CD1c-positive myeloid dendritic cell (primary cell): ENCODE measurements at regions not wholly inside any gene's neighbourhood (a gene's known extent, or its start where the extent isn't known, plus 50 kb on each side); places are given as distances from the start of the nearest gene placed in this dataset.
A peak's percentile ranks its signal among the peaks of the same experiment; 100 is the strongest.
"Not testable (repeated sequence)": the region's sequence is repeated elsewhere in the genome, so short reads cannot be mapped to it uniquely, and the experiment has no call there.

Source experiments
- DNase-seq: peaks from one replicate; pipeline ENCODE4 v3.0.0-alpha.2; 2016; ENCODE audit errors: extremely low spot score

GRCh38 chr4:82301390-82301789 is 72.4 kb downstream of the HNRNPD start:
- not testable (repeated sequence) for DNase-seq

DNA sequence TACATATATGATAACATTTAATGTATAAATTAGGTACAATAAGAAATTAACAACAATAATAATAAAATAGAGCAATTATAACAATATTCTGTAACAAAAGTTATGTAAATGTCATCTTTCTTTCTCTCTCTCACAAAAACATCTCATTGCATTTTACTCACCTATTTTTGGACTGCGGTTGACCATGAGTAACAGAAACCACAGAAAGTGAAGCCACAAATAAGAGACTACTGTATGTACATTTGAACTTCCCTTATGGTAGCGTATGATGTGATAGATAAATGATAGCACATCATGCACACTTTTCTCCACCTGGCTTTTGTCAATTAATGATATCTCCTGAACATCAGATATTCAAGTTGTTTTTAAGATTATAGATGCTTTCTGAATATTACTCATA is 80.5 kb downstream of the HNRNPD start:
- peak; percentile 45 for DNase-seq

GRCh38 chr4:82287720-82288119 is 86.1 kb downstream of the HNRNPD start:
- no peak for DNase-seq

- peak; percentile 99 for DNase-seq
Observed at GRCh38 chr4:82284858-82285805, 88.7 kb downstream of the HNRNPD start.

DNA sequence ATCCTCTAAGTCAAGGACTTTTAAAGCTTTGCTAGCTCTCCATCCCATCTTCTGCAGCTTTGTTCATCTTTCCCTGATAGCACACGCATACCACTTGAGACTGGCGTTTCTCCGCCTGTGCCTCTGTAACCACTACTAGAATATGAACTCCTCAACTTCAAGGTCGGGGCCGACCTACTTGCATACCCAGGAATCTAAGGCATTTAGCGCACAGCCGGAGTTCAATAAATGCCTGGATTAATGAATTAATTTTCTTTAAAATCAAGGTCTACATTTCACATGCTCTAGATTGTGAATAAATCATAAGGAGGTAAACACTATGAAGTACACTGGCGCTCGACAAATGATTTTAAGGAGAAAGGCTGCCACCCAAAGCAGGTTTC is 89.3 kb downstream of the HNRNPD start:
- no peak for DNase-seq

DNA sequence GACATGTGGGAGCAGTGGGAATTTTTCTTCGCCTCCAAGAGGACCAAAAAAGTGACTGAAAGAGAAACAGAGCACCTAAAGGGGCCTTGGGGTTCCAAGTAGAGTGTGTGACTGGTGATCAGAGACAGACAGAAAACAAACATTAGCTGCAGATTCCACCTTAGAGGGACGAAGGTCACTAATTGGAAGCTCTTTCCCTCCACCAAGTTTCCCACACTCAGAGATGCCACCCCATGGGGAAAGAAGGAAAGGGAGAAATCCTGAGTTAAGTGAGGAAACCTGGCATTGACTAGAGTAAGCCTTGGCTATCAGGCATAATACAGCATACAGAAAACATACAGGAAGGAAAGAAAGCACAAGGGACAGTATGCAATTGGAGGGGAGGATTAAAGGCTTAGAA is 90.9 kb downstream of the HNRNPD start:
- no peak for DNase-seq

DNA sequence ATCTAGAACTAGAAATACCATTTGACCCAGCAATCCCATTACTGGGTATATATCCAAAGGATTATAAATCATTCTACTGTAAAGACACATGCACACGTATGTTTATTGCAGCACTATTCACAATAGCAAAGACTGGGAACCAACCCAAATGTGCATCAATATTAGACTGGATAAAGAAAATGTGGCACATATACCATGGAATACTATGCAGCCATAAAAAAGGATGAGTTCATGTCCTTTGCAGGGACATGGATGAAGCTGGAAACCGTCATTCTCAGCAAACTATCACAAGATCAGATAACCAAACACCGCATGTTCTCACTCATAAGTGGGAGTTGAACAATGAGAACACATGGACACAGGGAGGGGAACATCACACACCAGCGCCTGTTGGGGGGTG is 94.2 kb downstream of the HNRNPD start:
- DNase-seq, result not testable (repeated sequence)

- DNase-seq, result no peak
Observed at GRCh38 chr4:82276332-82276640, 97.5 kb downstream of the HNRNPD start.

DNA sequence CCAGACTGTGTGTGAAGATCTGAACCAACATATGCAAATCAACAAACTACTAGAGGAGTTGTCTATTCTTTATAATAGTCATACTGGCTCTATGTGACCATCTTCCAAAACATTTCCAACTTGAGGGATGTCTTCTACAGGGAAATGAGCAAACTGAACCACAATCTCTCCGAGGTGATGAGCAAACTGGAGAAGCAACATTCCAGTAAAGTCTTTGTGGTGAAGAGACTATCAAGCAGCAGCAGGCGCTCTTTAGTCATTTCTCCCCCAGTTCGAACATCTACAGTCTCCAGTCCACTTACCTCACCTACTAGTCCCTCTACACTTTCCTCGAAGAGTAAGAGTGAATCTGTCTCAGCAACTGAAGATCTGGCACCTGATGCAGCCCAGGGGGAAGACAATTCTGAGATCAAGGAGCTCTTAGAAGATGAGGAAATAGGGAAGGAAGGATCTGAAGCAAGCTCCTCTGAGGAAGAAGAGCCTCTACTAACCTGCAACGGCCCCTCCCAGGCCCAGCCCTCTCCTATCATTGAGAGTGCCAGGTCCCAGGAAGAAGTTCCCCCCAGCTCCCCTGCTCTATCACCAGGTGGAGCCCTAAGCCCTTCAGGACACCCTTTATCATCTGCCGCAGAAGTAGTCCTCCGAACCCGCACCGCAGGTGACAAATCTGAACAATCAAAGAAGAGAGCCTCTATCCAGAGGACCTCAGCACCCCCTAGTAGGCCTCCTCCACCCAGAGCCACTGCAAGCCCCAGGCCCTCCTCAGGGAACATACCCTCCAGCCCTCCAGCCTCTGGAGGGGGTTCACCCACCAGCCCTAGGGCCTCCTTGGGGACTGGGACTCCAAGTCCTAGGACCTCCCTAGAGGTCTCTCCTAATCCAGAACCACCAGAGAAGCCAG is 98.1 kb downstream of the HNRNPD start:
- no peak for DNase-seq

GRCh38 chr4:82274700-82275099 is 99.1 kb downstream of the HNRNPD start:
- not testable (repeated sequence) for DNase-seq

- DNase-seq, result not testable (repeated sequence)
Observed at GRCh38 chr4:82272523-82272922, 101.3 kb downstream of the HNRNPD start.

DNA sequence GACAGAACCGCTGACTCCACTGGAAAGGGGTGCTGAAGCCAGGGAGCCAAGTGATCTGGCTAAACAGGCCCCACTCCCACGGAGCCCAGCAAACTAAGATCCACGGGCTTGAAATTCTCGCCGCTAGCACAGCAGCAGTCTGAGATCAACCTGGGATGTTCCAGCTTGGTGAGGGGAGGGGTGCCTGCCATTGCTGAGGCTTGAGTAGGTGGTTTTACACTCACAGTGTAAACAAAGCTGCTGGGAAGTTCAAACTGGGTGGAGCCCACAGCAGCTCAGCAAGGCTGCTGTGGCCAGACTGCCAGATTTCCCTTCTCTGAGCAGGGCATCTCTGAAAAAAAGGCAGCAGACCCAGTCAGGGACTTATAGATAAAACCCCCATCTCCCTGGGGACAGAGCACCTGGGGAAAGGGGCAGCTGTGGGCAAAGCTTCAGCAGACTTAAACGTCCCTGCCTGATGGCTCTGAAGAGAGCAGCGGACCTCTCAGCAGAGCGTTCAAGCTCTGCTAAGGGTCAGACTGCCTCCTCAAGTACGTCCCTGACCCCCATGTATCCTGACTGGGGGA is 101.8 kb downstream of the HNRNPD start:
- DNase-seq, result not testable (repeated sequence)

- no peak for DNase-seq
Observed at GRCh38 chr4:82268826-82269193, 105.0 kb downstream of the HNRNPD start.

DNA sequence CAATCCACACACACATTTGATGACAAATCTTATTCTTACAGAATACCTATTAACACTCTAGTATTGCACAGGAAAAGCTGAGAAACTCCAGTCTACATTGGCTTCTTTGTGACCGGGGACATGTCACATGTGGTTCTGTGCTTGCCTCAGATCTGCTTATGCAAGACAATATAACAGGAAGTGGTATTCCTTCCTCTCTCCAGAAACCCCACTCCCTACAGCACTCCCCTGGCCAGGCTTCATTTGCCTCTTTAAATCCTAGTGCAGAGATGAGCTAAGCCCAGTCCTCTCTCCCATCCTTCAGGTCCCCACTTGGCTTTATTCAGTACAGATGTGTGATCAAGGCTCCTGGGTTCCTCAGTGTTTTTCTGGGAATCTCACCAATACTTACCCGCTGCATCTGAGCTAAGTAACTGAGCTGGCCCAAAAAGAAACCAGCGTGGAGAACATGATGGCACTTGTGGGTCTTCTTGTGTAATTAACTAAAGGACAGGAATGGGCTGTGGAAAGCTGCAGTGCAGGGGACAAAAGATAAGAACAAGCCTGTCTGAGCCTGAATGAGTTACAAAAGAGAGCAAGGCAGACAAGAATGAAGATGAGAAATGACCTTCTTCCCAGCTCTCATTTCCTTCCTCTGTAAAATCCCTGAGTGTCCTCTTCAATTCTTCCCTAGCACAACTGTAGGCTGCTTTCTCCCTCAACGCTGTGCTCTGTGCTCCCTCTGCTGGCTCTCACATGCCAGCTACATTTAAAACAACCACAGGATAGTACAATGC is 105.6 kb downstream of the HNRNPD start:
- peak; percentile 79 for DNase-seq

- DNase-seq, result no peak
Observed at GRCh38 chr4:82267506-82267905, 106.3 kb downstream of the HNRNPD start.

GRCh38 chr4:82266345-82266744 is 107.4 kb downstream of the HNRNPD start:
- no peak for DNase-seq

GRCh38 chr4:82261084-82261483 is 112.7 kb downstream of the HNRNPD start:
- DNase-seq, result peak; percentile 49

GRCh38 chr4:82260632-82261031 is 113.2 kb downstream of the HNRNPD start:
- DNase-seq, result no peak

DNA sequence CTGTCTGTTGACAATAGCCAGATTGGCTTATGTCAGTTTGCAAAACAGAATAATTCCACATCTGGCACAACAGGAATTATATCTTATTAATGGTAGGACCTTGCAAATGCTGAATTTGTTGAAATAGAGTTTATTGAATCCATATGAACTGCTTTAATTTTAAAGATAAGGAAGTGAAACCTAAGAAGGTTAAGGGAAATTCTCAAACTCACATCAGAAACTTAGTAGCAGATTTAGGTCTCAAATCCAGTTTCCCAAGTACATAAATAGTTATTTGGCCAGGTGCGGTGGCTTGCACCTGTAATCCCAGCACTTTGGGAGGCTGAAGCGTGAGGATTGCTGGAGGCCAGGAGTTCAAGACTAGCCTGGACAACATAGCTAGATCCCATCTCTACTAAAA is 117.1 kb downstream of the HNRNPD start:
- DNase-seq, result peak; percentile 19

DNA sequence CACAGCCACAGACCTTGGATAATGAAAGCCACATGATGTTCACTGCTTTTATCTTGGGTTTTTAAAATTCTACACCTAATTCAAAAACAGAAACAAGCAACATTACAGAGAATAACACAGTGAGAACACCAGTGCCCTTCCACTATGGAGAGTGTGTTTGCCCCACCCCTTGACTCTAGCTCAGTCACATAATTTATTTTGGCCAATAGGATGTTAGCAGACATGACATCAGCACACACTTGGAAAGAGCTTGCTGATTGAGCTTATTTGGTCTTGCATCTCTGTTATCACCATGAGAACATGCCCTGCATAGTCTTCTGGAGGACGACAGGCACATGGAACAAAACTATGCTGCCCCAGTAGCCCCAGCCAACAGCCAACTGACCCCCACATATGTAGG is 118.1 kb downstream of the HNRNPD start:
- no peak for DNase-seq

DNA sequence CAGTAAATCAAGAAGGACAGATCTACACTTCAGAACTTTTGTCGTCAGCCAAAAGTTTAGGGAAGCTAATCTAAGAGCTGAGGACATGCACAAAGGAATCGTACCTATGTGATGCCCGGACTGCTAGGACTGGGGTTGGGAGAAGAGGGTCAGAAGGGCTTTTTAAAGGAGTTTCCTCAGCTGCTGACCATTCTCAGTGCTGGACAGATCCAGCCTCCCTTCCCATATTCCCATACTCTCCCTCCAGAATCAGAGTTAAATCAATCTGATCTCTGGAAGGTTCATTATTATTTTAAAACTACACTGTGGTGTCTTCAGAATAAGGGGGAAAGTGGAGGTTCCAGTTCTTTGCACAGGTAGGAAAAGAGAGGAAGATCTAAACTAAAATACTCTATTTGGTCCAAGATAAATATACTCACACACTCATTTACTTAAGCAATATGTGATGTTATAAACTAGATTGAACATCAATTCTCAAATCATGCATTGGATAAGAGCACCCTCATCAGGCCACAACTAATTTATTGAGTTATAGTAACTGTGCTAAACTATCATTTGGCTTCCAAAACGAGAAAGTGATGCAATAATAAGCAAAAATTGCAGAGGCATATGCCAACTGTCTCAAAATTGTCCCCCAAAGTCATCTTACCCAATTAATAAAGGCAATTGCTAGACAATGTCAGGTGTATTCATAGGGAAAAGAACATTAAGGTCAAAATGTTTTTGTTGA is 124.7 kb downstream of the HNRNPD start:
- no peak for DNase-seq
